Tibial nerve (tissue), 4 donors: ENCODE measurements at regions not wholly inside any gene's neighbourhood (a gene's known extent, or its start where the extent isn't known, plus 50 kb on each side); places are given as distances from the start of the nearest gene placed in this dataset.

Source experiments
- DNase-seq, 2 donors: peaks; one replicate each; pipeline ENCODE4 v3.0.0-alpha.2; 2019; ENCODE audit warnings: low spot score in 2 of 2
- H3K27ac ChIP-seq, 4 donors: fragments of 200-600 bp; sonication (generic) in 3 of 4; one replicate each; pipeline ENCODE4 v1.5.1; 2017 to 2019; ENCODE audit warnings: mild to moderate bottlenecking in 1 of 4
- H3K27me3 ChIP-seq, 2 donors: fragments of 200-600 bp; sonication (generic) in 1 of 2; one replicate each; pipeline versions ENCODE4 v1.5.1 to v1.6.0; 2017 to 2019
- H3K36me3 ChIP-seq, 3 donors: fragments of 200-600 bp; sonication (generic); one replicate each; pipeline ENCODE4 v1.5.1; 2018 to 2019
- H3K4me1 ChIP-seq, 4 donors: fragments of 200-600 bp; sonication (generic) in 3 of 4; one replicate each; pipeline ENCODE4 v1.5.1; 2017 to 2019
- H3K4me3 ChIP-seq, 4 donors: fragments of 200-600 bp; sonication (generic) in 3 of 4; one replicate each; pipeline ENCODE4 v1.5.1; 2017 to 2019; ENCODE audit warnings: mild to moderate bottlenecking in 1 of 4, moderate library complexity in 1 of 4
- H3K9me3 ChIP-seq, 4 donors: fragments of 200-600 bp; sonication (generic) in 3 of 4; one replicate each; pipeline ENCODE4 v1.5.1; 2017 to 2019
- EP300 ChIP-seq, 2 donors: sonication (generic); formaldehyde crosslinking; IDR thresholded peaks; one replicate each; pipeline ENCODE4 v1.6.1; 2017; ENCODE audit warnings: antibody characterized with exemption in 2 of 2, mild to moderate bottlenecking in 1 of 2
- POLR2A ChIP-seq, 2 donors: fragments of 450-650 bp; IDR thresholded peaks; one replicate each; pipeline ENCODE4 v1.6.1; 2017; ENCODE audit warnings: antibody characterized with exemption in 2 of 2, mild to moderate bottlenecking in 2 of 2, moderate library complexity in 2 of 2
- WGBS, 2 donors: methylation state at CpG; one replicate each; pipeline ENCODE4 v1.1.5; 2018; 5-methylcytosine and 5-hydroxymethylcytosine counted together
- TF ChIP-seq, protein P1 (sequence below), 5 experiments: fragments of 200-600 bp in 3 of 5; fragments of 450-650 bp in 2 of 5; sonication (generic) in 3 of 5; IDR thresholded peaks; one replicate each; pipeline ENCODE4 v1.5.1; 2016 to 2019; ENCODE audit warnings: antibody characterized with exemption in 5 of 5, mild to moderate bottlenecking in 3 of 5, moderate library complexity in 2 of 5

DNA sequence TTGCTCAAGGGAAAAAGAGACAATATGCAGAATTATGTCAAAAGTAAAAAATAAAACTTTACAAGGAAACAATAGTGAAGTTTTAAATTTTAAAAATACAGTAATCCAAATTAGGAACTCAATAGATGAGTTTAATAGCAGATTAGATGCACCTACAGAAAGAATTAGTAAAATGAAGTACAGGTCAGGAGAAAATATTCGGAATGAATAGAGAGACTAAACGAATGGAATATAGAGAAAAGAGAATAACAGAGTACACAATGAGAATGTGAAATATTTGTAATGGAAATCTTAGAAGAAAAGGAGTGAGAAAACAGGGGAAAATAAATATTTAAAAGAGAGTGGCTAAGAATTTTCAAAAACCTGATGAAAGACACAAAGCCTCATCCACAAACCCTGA lies 275.7 kb upstream of the MMADHC start:
- TF ChIP-seq POLR2A (IDR thresholded peaks at IDR 0.05) (no peak), EP300 (IDR thresholded peaks at IDR 0.05) (no peak)
- TF ChIP-seq, protein P1, sequence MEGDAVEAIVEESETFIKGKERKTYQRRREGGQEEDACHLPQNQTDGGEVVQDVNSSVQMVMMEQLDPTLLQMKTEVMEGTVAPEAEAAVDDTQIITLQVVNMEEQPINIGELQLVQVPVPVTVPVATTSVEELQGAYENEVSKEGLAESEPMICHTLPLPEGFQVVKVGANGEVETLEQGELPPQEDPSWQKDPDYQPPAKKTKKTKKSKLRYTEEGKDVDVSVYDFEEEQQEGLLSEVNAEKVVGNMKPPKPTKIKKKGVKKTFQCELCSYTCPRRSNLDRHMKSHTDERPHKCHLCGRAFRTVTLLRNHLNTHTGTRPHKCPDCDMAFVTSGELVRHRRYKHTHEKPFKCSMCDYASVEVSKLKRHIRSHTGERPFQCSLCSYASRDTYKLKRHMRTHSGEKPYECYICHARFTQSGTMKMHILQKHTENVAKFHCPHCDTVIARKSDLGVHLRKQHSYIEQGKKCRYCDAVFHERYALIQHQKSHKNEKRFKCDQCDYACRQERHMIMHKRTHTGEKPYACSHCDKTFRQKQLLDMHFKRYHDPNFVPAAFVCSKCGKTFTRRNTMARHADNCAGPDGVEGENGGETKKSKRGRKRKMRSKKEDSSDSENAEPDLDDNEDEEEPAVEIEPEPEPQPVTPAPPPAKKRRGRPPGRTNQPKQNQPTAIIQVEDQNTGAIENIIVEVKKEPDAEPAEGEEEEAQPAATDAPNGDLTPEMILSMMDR (IDR thresholded peaks at IDR 0.05): no peak
- Histone ChIP-seq H3K36me3 (no peaks in the 10 kb centered on the region), H3K4me3 (no peak overlapping the region), H3K4me1 (peaks cover 0 to 28% (median 4%) of the 10 kb centered on the region in 4 donors), H3K27me3 (no peaks in the 10 kb centered on the region), H3K27ac (no peak overlapping the region), H3K9me3 (peaks cover 0 to 2% (median 0%) of the 10 kb centered on the region in 4 donors)
- DNase-seq: no peak
- WGBS, 2 donors: 91 to 93% methylated on average over 2 of the region's 2 CpGs

DNA sequence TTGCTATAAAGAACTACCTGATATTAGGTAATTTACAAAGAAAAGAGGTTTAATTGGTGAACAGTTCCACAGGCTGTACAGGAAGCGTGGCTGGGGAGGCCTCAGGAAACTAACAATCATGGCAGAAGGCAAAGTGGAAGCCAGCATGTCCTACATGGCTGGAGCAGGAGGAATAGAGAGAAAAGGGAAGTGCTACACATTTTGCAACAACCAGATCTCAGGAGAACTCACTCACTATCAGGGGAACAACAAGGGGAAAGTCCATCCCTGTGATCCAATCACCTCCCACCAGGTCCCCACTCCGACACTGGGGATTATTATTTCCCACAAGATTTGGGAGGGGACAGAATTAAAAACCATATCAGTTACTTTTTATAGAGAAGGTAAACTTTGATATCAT lies 273.5 kb upstream of the MMADHC start:
- 93 to 94% methylated on average over 2 of the region's 2 CpGs for WGBS, 2 donors
- H3K4me3 ChIP-seq: no peak overlapping the region
- H3K36me3 ChIP-seq: no peaks in the 10 kb centered on the region
- H3K27ac ChIP-seq: peak overlapping the region in 1 of 4 donors; percentile 68
- DNase-seq: no peak
- H3K4me1 ChIP-seq: peaks cover 0 to 32% (median 4%) of the 10 kb centered on the region in 4 donors
- H3K27me3 ChIP-seq: no peaks in the 10 kb centered on the region
- H3K9me3 ChIP-seq: no peaks in the 10 kb centered on the region
- TF ChIP-seq, protein P1 (IDR thresholded peaks at IDR 0.05): no peak
- TF ChIP-seq POLR2A (IDR thresholded peaks at IDR 0.05) (no peak), EP300 (IDR thresholded peaks at IDR 0.05) (no peak)

DNA sequence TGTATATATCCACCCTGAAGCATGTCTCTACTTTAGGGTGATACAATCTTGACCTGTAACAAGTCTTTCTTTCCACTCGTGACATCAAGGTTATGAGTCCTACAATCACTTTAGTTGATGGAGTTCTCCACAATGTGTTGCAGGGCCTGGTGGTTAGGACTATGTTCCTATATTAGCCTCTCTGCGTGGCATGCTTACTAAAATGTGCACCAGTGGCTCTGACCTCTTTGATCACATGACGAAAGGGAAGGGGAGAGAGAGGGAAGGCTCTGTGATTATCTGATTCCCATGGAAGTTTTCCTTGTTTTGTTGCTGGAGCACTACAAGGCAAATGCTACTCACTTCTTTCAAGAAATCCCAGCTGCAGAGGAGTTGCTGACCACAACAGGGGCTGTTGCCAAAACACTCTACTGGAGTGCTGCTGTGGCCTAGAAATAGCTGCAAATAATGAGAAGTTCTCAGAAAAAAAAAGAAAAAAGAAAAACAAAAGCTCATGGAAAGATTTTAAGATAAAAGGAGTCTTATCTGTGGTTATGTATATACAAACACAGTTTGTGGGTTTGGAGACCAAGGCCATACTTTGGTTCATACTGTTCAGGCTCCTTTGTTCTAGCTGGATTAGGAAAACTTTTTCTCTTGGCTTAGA lies 272.8 kb upstream of the MMADHC start:
- WGBS, 2 donors: 47 to 55% methylated on average over 3 of the region's 3 CpGs
- TF ChIP-seq, protein P1 (IDR thresholded peaks at IDR 0.05): no peak
- peak in 1 of 2 donors; percentile 41 for TF ChIP-seq EP300 (IDR thresholded peaks at IDR 0.05)
- H3K27me3 ChIP-seq: no peaks in the 10 kb centered on the region
- peak overlapping the region in 2 of 4 donors; percentile 27 to 68 for H3K27ac ChIP-seq
- H3K4me1 ChIP-seq: peaks cover 0 to 32% (median 4%) of the 10 kb centered on the region in 4 donors
- H3K36me3 ChIP-seq: no peaks in the 10 kb centered on the region
- peak; percentile 16 to 22 for DNase-seq
- no peaks in the 10 kb centered on the region for H3K9me3 ChIP-seq
- H3K4me3 ChIP-seq: no peak overlapping the region

DNA sequence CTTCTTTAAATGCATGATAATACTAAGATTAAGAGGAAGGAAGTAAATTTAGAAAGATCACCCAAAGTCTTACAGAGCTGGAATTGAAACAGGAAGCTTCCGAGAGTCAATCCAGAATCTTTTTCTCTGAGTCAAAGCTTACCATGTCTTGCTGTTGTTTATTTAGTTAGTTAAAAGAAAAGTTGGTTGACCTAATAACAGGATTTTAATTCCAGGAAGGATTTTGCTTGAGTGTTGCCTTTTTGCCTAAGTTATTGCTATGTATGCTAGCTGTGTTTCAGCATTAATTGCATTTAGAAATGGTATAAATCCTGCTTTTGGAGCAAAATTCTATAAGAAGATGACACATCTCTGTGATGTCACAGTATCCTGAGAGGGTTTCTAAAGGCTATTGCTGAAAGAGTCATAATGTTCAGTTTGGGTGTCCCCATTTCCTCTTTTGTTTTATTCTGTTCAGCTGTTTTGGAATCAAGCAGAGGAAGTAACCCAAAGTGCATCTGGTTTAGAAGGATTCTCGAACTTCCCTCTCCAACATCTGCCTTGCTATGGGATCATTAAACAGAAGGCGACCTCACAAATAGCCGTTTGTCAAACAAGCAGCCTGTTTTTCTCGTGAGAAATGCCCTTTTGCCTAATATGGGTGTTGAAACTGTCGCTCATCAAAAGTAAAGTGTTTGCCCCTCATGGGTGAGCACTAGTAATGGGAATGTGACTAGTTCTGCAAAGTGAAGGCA lies 271.5 kb upstream of the MMADHC start:
- Histone ChIP-seq H3K36me3 (no peaks in the 10 kb centered on the region), H3K27ac (peak overlapping the region in 2 of 4 donors; percentile 3 to 46), H3K4me3 (no peak overlapping the region), H3K9me3 (no peaks in the 10 kb centered on the region), H3K27me3 (no peaks in the 10 kb centered on the region), H3K4me1 (peaks cover 0 to 32% (median 4%) of the 10 kb centered on the region in 4 donors)
- no peak for TF ChIP-seq POLR2A (IDR thresholded peaks at IDR 0.05)
- TF ChIP-seq, protein P1 (IDR thresholded peaks at IDR 0.05): no peak
- peak; percentile 11 to 68 for TF ChIP-seq EP300 (IDR thresholded peaks at IDR 0.05)
- 30 to 36% methylated on average over 6 of the region's 6 CpGs for WGBS, 2 donors
- DNase-seq: peak in 1 of 2 donors; percentile 44

DNA sequence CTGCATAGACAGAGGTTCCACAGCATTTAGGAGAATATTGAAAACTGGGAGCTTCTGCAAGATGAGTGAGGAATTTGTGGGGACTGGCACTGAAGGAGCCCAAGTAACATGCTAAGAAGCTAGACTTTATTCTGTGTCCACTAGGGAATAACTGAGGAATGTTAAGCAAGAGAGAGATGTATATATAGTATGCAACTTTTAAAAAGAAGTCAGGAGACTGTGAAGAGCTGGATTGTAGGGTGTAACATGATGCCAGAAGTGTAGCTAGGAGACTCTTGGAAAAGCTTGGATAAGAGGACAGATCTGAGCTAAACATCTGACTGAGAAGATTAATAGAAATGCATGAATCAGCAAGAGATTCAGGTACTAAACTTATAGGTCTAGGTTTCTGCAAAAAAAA lies 270.6 kb upstream of the MMADHC start:
- peak overlapping the region in 1 of 4 donors; percentile 18 for H3K27ac ChIP-seq
- no peak for DNase-seq
- peaks cover 0 to 32% (median 4%) of the 10 kb centered on the region in 4 donors for H3K4me1 ChIP-seq
- no peaks in the 10 kb centered on the region for H3K27me3 ChIP-seq
- no peak overlapping the region for H3K4me3 ChIP-seq
- no peaks in the 10 kb centered on the region for H3K9me3 ChIP-seq
- TF ChIP-seq, protein P1 (IDR thresholded peaks at IDR 0.05): no peak
- TF ChIP-seq EP300 (IDR thresholded peaks at IDR 0.05) (no peak), POLR2A (IDR thresholded peaks at IDR 0.05) (no peak)
- no peaks in the 10 kb centered on the region for H3K36me3 ChIP-seq
